ENCODE measurements at regions not wholly inside any gene's neighbourhood (a gene's known extent, or its start where the extent isn't known, plus 50 kb on each side); places are given as distances from the start of the nearest gene placed in this dataset.

DNA sequence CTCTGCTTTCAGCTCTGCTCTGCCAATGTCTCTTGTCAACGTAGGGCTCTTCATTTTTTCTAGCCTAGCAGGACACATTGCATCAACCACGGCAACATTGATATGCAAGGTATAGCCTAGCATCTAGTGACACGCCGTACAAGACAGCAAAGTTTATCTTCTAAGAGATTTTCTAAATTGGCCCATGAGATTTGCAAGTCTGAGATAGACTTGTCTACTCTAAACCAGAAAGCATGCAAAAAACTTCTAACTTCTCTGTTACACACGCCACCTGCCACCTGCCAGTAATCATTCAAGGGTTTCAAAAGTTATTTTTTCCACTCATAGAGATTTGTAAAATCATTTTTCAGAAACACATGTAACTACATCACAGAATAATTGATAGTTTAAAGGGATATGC, 1265.7 kb downstream of the C4orf33 start:
- no peak for DNase-seq
- Mint-ChIP-seq H3K4me1 (no peaks in the 10 kb centered on the region), H3K9me3 (no peaks in the 10 kb centered on the region), H3K27me3 (no peaks in the 10 kb centered on the region), H3K4me3 (no peak overlapping the region), H3K27ac (no peak overlapping the region), H3K36me3 (no peaks in the 10 kb centered on the region)

DNA sequence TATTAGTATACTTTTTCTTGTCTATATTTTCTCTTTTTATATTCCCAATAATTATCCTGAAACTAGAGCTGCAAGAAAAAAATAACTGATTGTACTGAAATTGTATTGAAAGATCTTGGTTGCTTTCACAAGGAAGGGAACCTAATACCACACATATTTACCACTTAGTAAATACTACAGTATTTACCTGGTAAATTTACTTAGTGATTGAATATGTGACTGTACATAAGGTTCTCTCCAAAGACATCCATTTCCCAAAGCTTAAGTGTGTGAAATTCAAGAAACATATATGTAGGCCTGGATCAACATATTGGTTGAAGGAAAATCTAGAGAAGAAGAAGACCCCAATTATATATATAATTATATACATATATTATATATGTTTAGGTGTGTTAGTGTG, 1272.7 kb downstream of the C4orf33 start:
- no peaks in the 10 kb centered on the region for H3K36me3 Mint-ChIP-seq
- H3K9me3 Mint-ChIP-seq = peaks cover 1% of the 10 kb centered on the region
- H3K4me1 Mint-ChIP-seq = no peaks in the 10 kb centered on the region
- H3K4me3 Mint-ChIP-seq = no peak overlapping the region
- H3K27me3 Mint-ChIP-seq = no peaks in the 10 kb centered on the region
- no peak for DNase-seq
- H3K27ac Mint-ChIP-seq = no peak overlapping the region

DNA sequence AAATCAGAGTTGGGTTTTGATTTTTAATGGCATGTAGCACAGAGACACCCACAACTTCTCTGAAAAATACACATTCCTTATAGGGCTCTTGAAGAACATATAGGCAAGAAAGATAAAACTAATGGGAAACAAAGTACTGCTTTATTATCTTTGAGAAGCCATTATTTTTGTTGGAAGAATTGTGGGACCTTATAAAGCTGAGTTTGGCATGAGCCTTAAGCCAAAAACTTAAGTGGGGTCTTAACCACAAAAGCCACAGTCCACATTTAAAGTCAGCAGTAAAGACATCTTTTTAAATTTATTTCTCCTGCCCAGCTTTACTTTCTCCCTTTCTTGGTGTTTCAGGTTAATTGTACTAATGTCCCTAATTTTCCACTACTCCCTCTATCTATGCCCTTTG, 1297.3 kb downstream of the C4orf33 start:
- Mint-ChIP-seq H3K27ac (no peak overlapping the region), H3K9me3 (no peaks in the 10 kb centered on the region), H3K4me1 (no peaks in the 10 kb centered on the region), H3K36me3 (no peaks in the 10 kb centered on the region), H3K27me3 (no peaks in the 10 kb centered on the region), H3K4me3 (no peak overlapping the region)
- no peak for DNase-seq

DNA sequence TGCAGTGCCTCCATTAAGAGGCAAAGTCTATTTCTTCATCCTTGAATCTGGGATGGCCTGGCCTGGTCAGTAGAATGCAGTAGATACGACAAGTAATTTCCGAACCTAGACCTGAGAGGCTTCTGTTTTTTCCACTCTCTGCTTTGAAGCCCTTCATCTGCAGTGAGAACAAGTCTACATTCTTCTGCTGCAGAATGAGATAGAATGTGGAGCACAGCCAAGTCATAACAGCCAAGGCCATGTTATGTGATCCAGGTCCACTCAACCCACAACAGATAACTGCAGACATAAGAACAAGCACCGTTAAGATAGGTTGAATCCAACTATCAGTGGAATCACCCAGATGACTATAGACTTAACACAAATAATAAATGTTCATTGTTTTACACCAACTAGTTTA, 1297.7 kb downstream of the C4orf33 start:
- H3K27ac Mint-ChIP-seq = no peak overlapping the region
- no peaks in the 10 kb centered on the region for H3K9me3 Mint-ChIP-seq
- H3K4me3 Mint-ChIP-seq = no peak overlapping the region
- DNase-seq = no peak
- H3K4me1 Mint-ChIP-seq = no peaks in the 10 kb centered on the region
- no peaks in the 10 kb centered on the region for H3K36me3 Mint-ChIP-seq
- H3K27me3 Mint-ChIP-seq = no peaks in the 10 kb centered on the region

DNA sequence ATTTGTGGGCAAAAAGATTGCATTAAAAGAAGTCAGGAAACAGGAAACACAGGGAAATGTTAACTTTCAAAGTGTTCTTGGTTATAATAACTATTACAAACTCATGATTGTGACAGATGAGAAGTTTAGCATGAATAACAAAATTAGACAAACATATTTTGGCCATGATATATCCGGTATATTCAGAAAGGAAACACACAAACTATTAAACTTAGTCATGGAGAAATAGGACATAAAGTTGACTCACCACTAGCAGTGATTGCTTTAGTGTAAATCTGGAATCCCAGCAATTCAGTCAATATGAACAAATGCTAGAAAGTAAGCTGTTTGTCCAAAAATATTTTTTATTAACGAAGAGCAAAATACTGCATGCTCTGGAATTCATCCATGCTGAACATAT, 1299.9 kb downstream of the C4orf33 start:
- Mint-ChIP-seq H3K4me1 (no peaks in the 10 kb centered on the region), H3K27ac (no peak overlapping the region), H3K36me3 (no peaks in the 10 kb centered on the region), H3K27me3 (no peaks in the 10 kb centered on the region), H3K9me3 (peaks cover 1% of the 10 kb centered on the region), H3K4me3 (no peak overlapping the region)
- no peak for DNase-seq

DNA sequence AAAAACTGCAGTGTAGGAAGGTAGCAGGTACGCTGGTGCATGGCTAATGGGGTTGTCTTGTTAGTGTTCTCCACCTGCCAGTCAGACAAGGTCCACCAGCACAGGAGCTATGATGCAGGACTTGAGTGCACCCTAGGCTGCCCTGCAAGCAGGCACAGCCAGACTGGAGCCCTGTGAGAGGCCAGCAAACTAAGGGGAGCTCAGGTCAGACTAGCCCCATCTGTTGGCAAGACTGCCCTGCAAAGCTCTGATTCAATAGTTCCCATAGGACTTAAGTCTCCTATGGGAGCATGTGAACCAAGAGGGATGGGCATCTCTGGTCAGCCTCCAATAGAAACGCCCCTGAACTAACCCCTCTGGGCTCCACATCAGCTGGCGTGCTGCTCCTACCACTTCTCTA, 1307.3 kb downstream of the C4orf33 start:
- Mint-ChIP-seq H3K4me1 (no peaks in the 10 kb centered on the region), H3K27ac (no peak overlapping the region)

DNA sequence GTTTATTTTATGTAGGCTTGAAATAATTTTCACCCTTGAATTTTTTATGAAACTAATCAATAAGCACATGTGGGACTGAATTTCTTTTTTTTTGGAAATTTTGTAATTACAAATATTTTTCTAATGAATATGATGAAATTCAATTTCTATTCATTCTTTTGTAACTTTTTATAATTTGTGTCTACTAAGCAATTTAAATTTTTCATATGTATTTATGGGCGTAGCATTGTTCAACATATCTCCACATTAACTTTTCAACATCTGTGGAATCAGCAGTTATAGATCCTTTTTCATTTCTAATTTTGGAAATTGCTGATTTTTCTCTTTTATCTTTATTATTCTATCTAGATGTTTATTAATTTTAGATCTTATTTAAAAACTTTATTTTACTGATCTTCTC, 1320.3 kb downstream of the C4orf33 start:
- no peaks in the 10 kb centered on the region for H3K4me1 Mint-ChIP-seq
- DNase-seq = no peak
- no peaks in the 10 kb centered on the region for H3K36me3 Mint-ChIP-seq
- no peak overlapping the region for H3K27ac Mint-ChIP-seq
- peaks cover 1% of the 10 kb centered on the region for H3K9me3 Mint-ChIP-seq
- H3K4me3 Mint-ChIP-seq = no peak overlapping the region
- H3K27me3 Mint-ChIP-seq = no peaks in the 10 kb centered on the region

More for the DNA sequence above, 1307.3 kb downstream of the C4orf33 start:
- Mint-ChIP-seq H3K4me3 (no peak overlapping the region), H3K9me3 (peaks cover 1% of the 10 kb centered on the region), H3K36me3 (no peaks in the 10 kb centered on the region), H3K27me3 (no peaks in the 10 kb centered on the region)
- DNase-seq = no peak

DNA sequence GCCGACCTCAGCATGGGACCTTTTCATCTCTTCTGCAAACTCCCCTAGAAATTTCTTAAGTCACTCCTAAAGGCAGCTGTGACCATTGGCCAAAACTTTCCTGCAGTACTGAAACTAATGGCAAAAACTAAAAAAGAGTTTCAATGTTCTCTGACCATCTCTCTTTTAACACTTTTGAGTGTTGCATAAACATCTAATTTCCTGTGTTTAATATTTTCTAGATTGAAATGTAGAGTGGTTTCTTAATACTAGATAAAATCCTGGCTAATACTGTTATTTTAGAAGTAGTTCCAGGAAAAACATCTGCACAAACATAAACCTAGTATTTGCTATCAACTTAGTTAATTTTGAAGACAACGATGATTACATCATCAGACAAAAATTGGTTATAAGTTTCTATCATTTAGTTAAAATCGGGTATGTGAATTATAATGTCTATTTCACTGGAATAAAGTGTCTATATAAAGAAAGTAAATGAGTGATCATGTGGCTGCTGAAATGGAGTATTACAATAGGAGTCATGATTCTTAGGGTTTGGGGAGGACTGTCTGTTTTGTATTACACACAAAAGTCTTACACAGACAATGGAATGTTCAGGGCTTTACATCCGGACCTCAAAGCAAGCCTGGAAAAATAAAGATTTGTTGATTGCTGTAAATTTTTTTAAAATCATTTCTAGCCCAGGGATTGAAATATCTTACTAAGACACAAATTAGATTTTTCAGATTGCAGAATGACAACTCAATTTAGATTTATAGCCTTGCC, 1323.4 kb downstream of the C4orf33 start:
- Mint-ChIP-seq H3K27ac (no peak overlapping the region), H3K9me3 (no peaks in the 10 kb centered on the region), H3K27me3 (no peaks in the 10 kb centered on the region), H3K4me3 (no peak overlapping the region), H3K4me1 (no peaks in the 10 kb centered on the region), H3K36me3 (no peaks in the 10 kb centered on the region)
- no peak for DNase-seq

DNA sequence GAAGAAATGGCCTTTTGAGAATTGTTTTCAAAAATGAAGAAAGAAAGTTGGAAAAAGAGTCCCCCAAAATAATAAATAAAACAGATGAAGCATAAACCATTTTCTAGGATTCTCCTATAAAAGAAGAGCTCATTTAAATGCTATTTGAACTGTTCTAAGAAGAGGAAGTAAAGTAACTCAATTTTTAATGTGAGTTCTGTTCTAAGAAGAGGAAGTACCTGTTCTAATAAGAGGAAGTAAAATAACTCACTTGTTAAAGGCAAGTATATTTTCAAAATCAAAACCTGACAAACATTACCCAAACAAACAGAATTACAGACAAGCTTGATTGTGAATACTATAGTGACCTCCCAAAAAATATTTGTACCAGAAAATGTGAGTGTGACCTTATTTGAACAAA, 1326.3 kb downstream of the C4orf33 start:
- H3K9me3 Mint-ChIP-seq = peaks cover 3% of the 10 kb centered on the region
- H3K27ac Mint-ChIP-seq = no peak overlapping the region
- DNase-seq = no peak
- no peaks in the 10 kb centered on the region for H3K36me3 Mint-ChIP-seq
- H3K27me3 Mint-ChIP-seq = no peaks in the 10 kb centered on the region
- no peak overlapping the region for H3K4me3 Mint-ChIP-seq
- no peaks in the 10 kb centered on the region for H3K4me1 Mint-ChIP-seq

DNA sequence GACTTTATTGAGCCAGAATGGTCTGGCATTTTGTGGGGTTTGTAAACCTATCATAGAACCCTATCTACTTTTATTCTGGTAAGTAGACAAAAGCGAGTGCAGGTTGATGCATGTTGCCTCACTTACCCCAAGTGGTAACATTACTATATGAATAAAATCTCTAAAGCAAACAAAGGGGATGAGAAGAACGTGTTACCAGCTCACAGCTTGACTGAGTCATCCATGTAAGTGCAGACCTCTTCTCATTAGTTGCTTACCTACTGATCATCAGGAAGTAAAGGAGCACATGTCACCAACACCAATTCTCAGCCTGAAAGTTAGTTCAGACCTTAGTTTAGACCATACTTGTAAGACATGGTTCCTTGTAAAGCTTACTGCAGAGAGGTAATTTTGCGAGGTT, 1328.3 kb downstream of the C4orf33 start:
- no peak for DNase-seq
- no peak overlapping the region for H3K27ac Mint-ChIP-seq
- H3K27me3 Mint-ChIP-seq = no peaks in the 10 kb centered on the region
- H3K9me3 Mint-ChIP-seq = peaks cover 3% of the 10 kb centered on the region
- no peaks in the 10 kb centered on the region for H3K4me1 Mint-ChIP-seq
- no peaks in the 10 kb centered on the region for H3K36me3 Mint-ChIP-seq
- H3K4me3 Mint-ChIP-seq = no peak overlapping the region

DNA sequence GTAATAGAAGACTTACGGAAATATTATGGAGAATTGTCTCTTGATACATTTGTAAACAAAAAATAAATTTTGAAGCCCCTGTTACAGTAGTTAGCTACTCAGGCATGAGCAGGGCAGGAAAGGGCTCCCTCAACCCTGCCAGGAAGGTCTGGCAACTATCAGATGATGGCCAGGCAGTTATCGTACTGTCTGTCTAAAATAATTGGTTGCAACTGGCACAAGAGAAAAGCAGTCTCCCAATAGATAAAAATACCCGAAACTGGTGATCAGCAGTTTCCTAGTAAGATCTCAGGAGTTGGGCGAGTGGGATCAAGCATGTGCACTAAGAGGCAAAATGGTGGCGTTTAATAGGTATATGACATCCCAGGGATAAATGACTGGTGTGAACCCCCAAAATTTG, 1336.3 kb downstream of the C4orf33 start:
- no peak for DNase-seq
- Mint-ChIP-seq H3K27me3 (no peaks in the 10 kb centered on the region), H3K36me3 (no peaks in the 10 kb centered on the region), H3K27ac (no peak overlapping the region), H3K9me3 (peaks cover 8% of the 10 kb centered on the region), H3K4me3 (no peak overlapping the region), H3K4me1 (no peaks in the 10 kb centered on the region)

DNA sequence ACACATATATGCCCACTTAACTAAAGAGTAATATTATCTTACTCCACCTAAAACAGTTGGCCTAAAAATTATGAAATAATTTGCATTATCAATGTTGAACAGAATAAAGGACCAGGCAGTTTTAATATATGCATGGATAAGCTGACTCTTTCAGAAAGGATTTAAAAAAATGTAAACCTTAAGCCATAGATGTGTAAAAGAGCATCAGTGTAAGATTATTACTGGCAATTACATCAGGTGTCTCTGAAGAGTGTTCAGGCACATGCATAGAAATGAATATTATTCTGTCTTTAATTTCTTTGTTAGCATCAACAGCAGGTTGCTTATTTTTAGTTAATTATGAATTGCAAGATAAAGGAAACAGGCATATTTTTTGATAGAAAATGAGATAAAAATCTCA, 1353.8 kb downstream of the C4orf33 start:
- H3K27me3 Mint-ChIP-seq = no peaks in the 10 kb centered on the region
- no peak overlapping the region for H3K4me3 Mint-ChIP-seq
- H3K9me3 Mint-ChIP-seq = peaks cover 12% of the 10 kb centered on the region
- no peak overlapping the region for H3K27ac Mint-ChIP-seq
- H3K4me1 Mint-ChIP-seq = no peaks in the 10 kb centered on the region
- no peak for DNase-seq
- no peaks in the 10 kb centered on the region for H3K36me3 Mint-ChIP-seq

DNA sequence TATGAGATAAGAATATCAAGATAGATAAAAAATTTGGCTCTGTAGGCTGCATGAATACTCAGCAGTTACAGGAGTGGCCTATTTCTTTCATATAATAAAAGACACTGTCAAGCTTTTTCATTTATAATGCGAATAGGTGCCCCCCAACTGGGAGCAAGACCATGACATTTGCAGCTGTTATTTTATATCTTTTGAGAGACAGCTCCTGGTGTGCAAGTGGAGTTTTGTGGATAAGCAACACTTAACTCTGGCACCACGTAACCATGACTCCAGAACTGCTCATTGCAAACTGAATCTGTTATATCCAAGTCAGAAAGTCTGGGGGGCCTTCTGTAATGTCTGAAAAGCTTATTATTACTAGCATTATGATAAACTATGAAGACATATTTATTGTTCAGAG, 1372.4 kb downstream of the C4orf33 start:
- no peak overlapping the region for H3K4me3 Mint-ChIP-seq
- no peaks in the 10 kb centered on the region for H3K4me1 Mint-ChIP-seq
- no peak overlapping the region for H3K27ac Mint-ChIP-seq
- peaks cover 2% of the 10 kb centered on the region for H3K9me3 Mint-ChIP-seq
- H3K27me3 Mint-ChIP-seq = no peaks in the 10 kb centered on the region
- DNase-seq = no peak
- no peaks in the 10 kb centered on the region for H3K36me3 Mint-ChIP-seq

DNA sequence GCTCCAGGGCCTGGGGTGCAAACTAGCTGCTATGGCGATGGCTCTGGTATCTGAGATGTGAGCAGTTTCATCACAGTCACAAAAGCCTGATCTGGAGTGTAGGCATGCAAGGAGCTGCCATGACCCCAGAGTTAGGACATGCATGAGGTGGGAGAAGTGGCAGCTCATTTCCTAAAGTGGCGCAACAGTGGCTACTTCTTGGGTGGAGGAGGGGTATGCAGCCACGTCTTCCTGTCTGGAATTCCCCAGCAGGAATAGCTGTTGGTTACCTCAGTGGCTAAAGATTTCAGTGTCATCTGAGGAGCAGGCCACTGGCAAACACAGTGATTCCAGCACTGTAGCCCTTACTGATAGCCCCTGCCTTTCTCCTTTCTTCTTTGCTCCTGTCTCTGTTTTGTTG, 1382.5 kb downstream of the C4orf33 start:
- no peaks in the 10 kb centered on the region for H3K9me3 Mint-ChIP-seq
- no peaks in the 10 kb centered on the region for H3K27me3 Mint-ChIP-seq
- no peak for DNase-seq
- no peaks in the 10 kb centered on the region for H3K4me1 Mint-ChIP-seq
- no peak overlapping the region for H3K27ac Mint-ChIP-seq
- no peak overlapping the region for H3K4me3 Mint-ChIP-seq
- H3K36me3 Mint-ChIP-seq = no peaks in the 10 kb centered on the region

DNA sequence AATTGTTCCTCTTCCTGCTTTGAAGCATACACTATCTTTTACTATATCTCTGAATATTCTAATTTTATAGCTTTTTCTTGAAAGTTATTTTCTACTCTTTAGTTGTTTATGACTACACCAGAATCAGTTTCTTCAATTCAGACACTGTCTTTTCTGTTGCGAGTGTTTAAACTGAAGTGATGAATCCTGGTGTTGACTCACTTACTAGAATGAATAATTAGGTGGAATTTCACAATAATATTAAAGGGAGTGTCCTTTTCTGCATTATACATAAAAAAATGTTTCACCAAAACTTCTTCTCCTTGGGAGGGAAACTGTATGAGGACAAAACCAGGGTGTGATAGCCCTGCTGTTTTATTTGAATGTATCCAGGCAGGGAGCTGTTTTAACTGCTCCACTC, 1383.1 kb downstream of the C4orf33 start:
- DNase-seq = no peak

DNA sequence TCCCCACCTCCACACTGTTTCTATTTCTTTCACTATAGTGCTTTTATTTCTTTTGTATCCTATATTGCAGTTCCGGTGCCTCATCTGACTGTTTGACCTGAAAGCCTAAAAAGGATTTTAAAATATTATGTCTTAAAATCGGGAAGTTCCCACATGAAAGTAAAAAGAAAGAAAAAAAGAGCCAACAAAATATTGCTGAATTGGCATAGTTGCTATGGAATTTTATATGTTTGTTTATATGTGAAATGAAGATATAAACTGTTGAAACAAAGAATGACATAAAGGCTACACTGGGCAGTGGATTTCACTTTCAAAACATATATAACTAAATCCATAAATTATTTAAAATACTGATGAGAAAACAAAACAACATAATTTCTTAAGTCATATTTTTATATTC, 1383.7 kb downstream of the C4orf33 start:
- no peaks in the 10 kb centered on the region for H3K27me3 Mint-ChIP-seq
- no peak overlapping the region for H3K27ac Mint-ChIP-seq
- H3K4me3 Mint-ChIP-seq = no peak overlapping the region
- no peaks in the 10 kb centered on the region for H3K36me3 Mint-ChIP-seq
- DNase-seq = no peak
- no peaks in the 10 kb centered on the region for H3K9me3 Mint-ChIP-seq
- no peaks in the 10 kb centered on the region for H3K4me1 Mint-ChIP-seq

More for the DNA sequence above, 1383.1 kb downstream of the C4orf33 start:
- Mint-ChIP-seq H3K4me1 (no peaks in the 10 kb centered on the region), H3K4me3 (no peak overlapping the region), H3K27ac (no peak overlapping the region), H3K36me3 (no peaks in the 10 kb centered on the region), H3K9me3 (no peaks in the 10 kb centered on the region), H3K27me3 (no peaks in the 10 kb centered on the region)
